HepG2 (cell line): ENCODE measurements at regions not wholly inside any gene's neighbourhood (a gene's known extent, or its start where the extent isn't known, plus 50 kb on each side); places are given as distances from the start of the nearest gene placed in this dataset.
A peak's percentile ranks its signal among the peaks of the same experiment; 100 is the strongest.

Experiments
- ATF6 ChIP-seq: sonication (generic); formaldehyde crosslinking; conservative IDR thresholded peaks from 2 replicates; pipeline ENCODE4 v1.4.0; 2020; ENCODE audit warnings: missing genetic modification reagents
- CEBPG ChIP-seq: IDR thresholded peaks from 2 replicates; pipeline ENCODE4 v1.6.1; 2016
- CREM ChIP-seq, 2 experiments: sonication (generic) in 1 of 2; formaldehyde crosslinking in 1 of 2; IDR thresholded peaks; 2 replicates each; pipeline versions ENCODE4 v1.4.0 to v1.6.1; 2016 to 2020; ENCODE audit warnings: antibody characterized with exemption in 1 of 2, mild to moderate bottlenecking in 1 of 2, missing genetic modification reagents in 1 of 2
- FOXA1 ChIP-seq, 2 experiments: fragments of 450-650 bp in 1 of 2; sonication (generic) in 1 of 2; formaldehyde crosslinking in 1 of 2; IDR thresholded peaks; 2 replicates each; pipeline versions ENCODE4 v1.4.0 to v1.6.1; 2016 to 2020; ENCODE audit warnings: missing genetic modification reagents in 1 of 2
- FOXJ3 ChIP-seq: sonication (generic); formaldehyde crosslinking; IDR thresholded peaks from 2 replicates; pipeline ENCODE4 v1.4.0; 2020; ENCODE audit warnings: missing genetic modification reagents, mild to moderate bottlenecking, borderline replicate concordance
- GFI1 ChIP-seq: sonication (generic); formaldehyde crosslinking; IDR thresholded peaks from 2 replicates; pipeline ENCODE4 v1.5.0; 2020; ENCODE audit warnings: missing genetic modification reagents, mild to moderate bottlenecking, borderline replicate concordance
- HBP1 ChIP-seq: IDR thresholded peaks from 2 replicates; pipeline ENCODE4 v1.6.1; 2016; ENCODE audit warnings: low read depth, control low read depth
- HDAC1 ChIP-seq: sonication (generic); formaldehyde crosslinking; IDR thresholded peaks from 2 replicates; pipeline ENCODE4 v1.5.1; 2020; ENCODE audit warnings: mild to moderate bottlenecking, missing genetic modification reagents
- KDM6A ChIP-seq: IDR thresholded peaks from 2 replicates; pipeline ENCODE4 v1.6.1; 2016; ENCODE audit warnings: low read depth
- LCORL ChIP-seq, 2 experiments: fragments of 450-650 bp in 1 of 2; sonication (generic) in 1 of 2; formaldehyde crosslinking in 1 of 2; IDR thresholded peaks; 2 replicates each; pipeline versions ENCODE4 v1.5.0 to v1.6.1; 2017 to 2020; ENCODE audit warnings: antibody characterized with exemption in 1 of 2, missing genetic modification reagents in 1 of 2
- MED1 ChIP-seq: sonication (generic); formaldehyde crosslinking; IDR thresholded peaks from 2 replicates; pipeline ENCODE4 v1.4.0; 2020; ENCODE audit warnings: missing genetic modification reagents
- NR2F2 ChIP-seq: IDR thresholded peaks from 2 replicates; pipeline ENCODE4 v1.6.1; 2012; ENCODE audit warnings: low read depth, inconsistent platforms, borderline replicate concordance
- PATZ1 ChIP-seq: sonication (generic); formaldehyde crosslinking; IDR thresholded peaks from 2 replicates; pipeline ENCODE4 v1.4.0; 2020; ENCODE audit warnings: missing genetic modification reagents
- RXRB ChIP-seq: IDR thresholded peaks from 2 replicates; pipeline ENCODE4 v1.6.1; 2016; ENCODE audit warnings: borderline replicate concordance, missing genetic modification reagents, missing compliant biosample characterization
- SOX5 ChIP-seq: IDR thresholded peaks from 2 replicates; pipeline ENCODE4 v1.6.1; 2016; ENCODE audit warnings: borderline replicate concordance
- SOX6 ChIP-seq, 2 experiments: fragments of 450-650 bp in 1 of 2; sonication (generic) in 1 of 2; formaldehyde crosslinking in 1 of 2; IDR thresholded peaks; 2 replicates each; pipeline versions ENCODE4 v1.4.0 to v1.6.1; 2017 to 2020; ENCODE audit warnings: antibody characterized with exemption in 1 of 2, mild to moderate bottlenecking in 1 of 2, missing genetic modification reagents in 1 of 2
- ZNF230 ChIP-seq: sonication (generic); formaldehyde crosslinking; IDR thresholded peaks from 2 replicates; pipeline ENCODE4 v1.4.0; 2020; ENCODE audit warnings: mild to moderate bottlenecking, missing genetic modification reagents
- ZNF574 ChIP-seq: sonication (generic); formaldehyde crosslinking; IDR thresholded peaks from 2 replicates; pipeline ENCODE4 v1.4.0; 2020; ENCODE audit warnings: missing genetic modification reagents
- ZNF614 ChIP-seq: IDR thresholded peaks from 2 replicates; pipeline ENCODE4 v1.6.1; 2018; ENCODE audit warnings: missing biosample characterization, missing genetic modification reagents, inconsistent platforms, borderline replicate concordance
- ZNF878 ChIP-seq: sonication (generic); formaldehyde crosslinking; IDR thresholded peaks from 2 replicates; pipeline ENCODE4 v1.8.1; 2023; ENCODE audit warnings: mild to moderate bottlenecking, missing genetic modification reagents, moderate library complexity

- TF ChIP-seq CREM (IDR thresholded peaks at IDR 0.05) (peak; percentile 73; the same call in 1 of the 2 replicates), CREM (CRISPR knock-in tag; IDR thresholded peaks at IDR 0.05) (no peak), NR2F2 (0 out of 2 replicates have a peak, but pooled peaks have one; percentile 59), LCORL (IDR thresholded peaks at IDR 0.05) (no peak), LCORL (CRISPR knock-in tag; IDR thresholded peaks at IDR 0.05) (peak; percentile 85; the same call in 1 of the 2 replicates), ZNF230 (CRISPR knock-in tag) (0 out of 2 replicates have a peak, but pooled peaks have one; percentile 54), ZNF614 (CRISPR knock-in tag) (peak; percentile 93), PATZ1 (CRISPR knock-in tag) (peak; percentile 57), GFI1 (CRISPR knock-in tag) (peak; percentile 72), ZNF574 (CRISPR knock-in tag) (0 out of 2 replicates have a peak, but pooled peaks have one; percentile 23), HBP1 (CRISPR knock-in tag) (peak; percentile 56; the same call in 1 of the 2 replicates), MED1 (CRISPR knock-in tag) (peak; percentile 67), ATF6 (CRISPR knock-in tag) (no peak), SOX6 (IDR thresholded peaks at IDR 0.05) (no peak), SOX6 (CRISPR knock-in tag; IDR thresholded peaks at IDR 0.05) (peak; percentile 89), SOX5 (peak; percentile 84; the same call in 1 of the 2 replicates), ZNF878 (CRISPR knock-in tag) (0 out of 2 replicates have a peak, but pooled peaks have one; percentile 54), FOXA1 (IDR thresholded peaks at IDR 0.05) (peak; percentile 80), FOXA1 (CRISPR knock-in tag; IDR thresholded peaks at IDR 0.05) (peak; percentile 98), FOXJ3 (CRISPR knock-in tag) (peak; percentile 75; the same call in 1 of the 2 replicates), CEBPG (peak; percentile 68), KDM6A (CRISPR knock-in tag) (peak; percentile 78), HDAC1 (peak; percentile 75), RXRB (CRISPR knock-in tag) (peak; percentile 86)
These were observed 56.7 kb upstream of the SIAH1 start (continued) for GRCh38 chr16:48441863-48442279.
